AG04450 (cell line): ENCODE measurements at regions not wholly inside any gene's neighbourhood (a gene's known extent, or its start where the extent isn't known, plus 50 kb on each side); places are given as distances from the start of the nearest gene placed in this dataset.

Source experiments
- CTCF ChIA-PET: fragments of 300-600, 350-600 bp; formaldehyde crosslinking; extraction: SDS; loops from one replicate; lab custom pipeline; 2022; ENCODE audit warnings: antibody characterized with exemption, inconsistent platforms; lab: Charles Lee
- POLR2A ChIA-PET: fragments of 350-600 bp; formaldehyde crosslinking; extraction: SDS; loops from one replicate; lab custom pipeline; 2021; ENCODE audit warnings: antibody characterized with exemption, inconsistent platforms; lab: Yijun Ruan, JAX
- DNase-seq: peaks from one replicate; pipeline ENCODE4 v3.0.0-alpha.2; 2011; ENCODE audit warnings: low read depth, low spot score
- H3K27ac ChIP-seq: one replicate; pipeline ENCODE4 v1.5.1; 2012; ENCODE audit warnings: low read depth, low read length, control low read depth
- H3K27me3 ChIP-seq: one replicate; pipeline ENCODE4 v1.6.0; 2012; ENCODE audit warnings: low read length; ENCODE audit not compliant: control insufficient read depth, insufficient read depth
- H3K4me3 ChIP-seq: 2 replicates; pipeline ENCODE4 v1.5.1; 2011; ENCODE audit warnings: mild to moderate bottlenecking, low read depth, low read length, control low read depth
- H3K9me3 ChIP-seq: 2 replicates; pipeline ENCODE4 v1.5.1; 2012; ENCODE audit warnings: low read length; ENCODE audit not compliant: control insufficient read depth, insufficient read depth
- TF ChIP-seq, protein P1 (sequence below): IDR thresholded peaks from 2 replicates; pipeline ENCODE4 v1.5.1; 2011; ENCODE audit warnings: low read depth, low read length, control low read depth, inconsistent platforms

DNA sequence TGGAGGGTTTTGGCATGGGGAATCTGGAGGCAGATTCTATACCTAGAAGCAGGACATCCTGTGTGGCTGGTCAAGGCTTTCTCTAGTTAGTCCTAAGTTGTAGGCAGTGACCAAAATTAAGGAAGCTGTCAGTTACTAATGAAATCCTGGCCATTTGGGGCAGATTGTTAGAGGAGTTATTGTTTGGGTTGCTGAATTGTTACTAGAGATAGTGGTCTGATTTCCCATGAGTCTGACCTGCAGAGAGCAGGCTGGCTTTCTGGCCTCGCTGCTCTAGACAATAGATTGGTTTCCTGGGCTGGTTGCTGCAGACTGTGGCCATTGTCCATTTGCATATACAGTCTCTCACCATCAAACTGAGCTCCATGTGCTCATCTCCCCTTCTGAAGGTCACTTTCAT lies 205.0 kb upstream of the SASH1 start:
- TF ChIP-seq, protein P1, sequence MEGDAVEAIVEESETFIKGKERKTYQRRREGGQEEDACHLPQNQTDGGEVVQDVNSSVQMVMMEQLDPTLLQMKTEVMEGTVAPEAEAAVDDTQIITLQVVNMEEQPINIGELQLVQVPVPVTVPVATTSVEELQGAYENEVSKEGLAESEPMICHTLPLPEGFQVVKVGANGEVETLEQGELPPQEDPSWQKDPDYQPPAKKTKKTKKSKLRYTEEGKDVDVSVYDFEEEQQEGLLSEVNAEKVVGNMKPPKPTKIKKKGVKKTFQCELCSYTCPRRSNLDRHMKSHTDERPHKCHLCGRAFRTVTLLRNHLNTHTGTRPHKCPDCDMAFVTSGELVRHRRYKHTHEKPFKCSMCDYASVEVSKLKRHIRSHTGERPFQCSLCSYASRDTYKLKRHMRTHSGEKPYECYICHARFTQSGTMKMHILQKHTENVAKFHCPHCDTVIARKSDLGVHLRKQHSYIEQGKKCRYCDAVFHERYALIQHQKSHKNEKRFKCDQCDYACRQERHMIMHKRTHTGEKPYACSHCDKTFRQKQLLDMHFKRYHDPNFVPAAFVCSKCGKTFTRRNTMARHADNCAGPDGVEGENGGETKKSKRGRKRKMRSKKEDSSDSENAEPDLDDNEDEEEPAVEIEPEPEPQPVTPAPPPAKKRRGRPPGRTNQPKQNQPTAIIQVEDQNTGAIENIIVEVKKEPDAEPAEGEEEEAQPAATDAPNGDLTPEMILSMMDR = no peak
- H3K9me3 ChIP-seq = no peaks in the 10 kb centered on the region; the same call in 1 of the 2 replicates
- DNase-seq = no peak
- ChIA-PET POLR2A (no interaction called here), CTCF (interaction anchor here (1.4 kb wide), 1 partner anchor 631 kb away, joined by 5 read pairs; no protein-coding TSS in a partner anchor)
- no peak overlapping the region for H3K27ac ChIP-seq
- no peak overlapping the region for H3K4me3 ChIP-seq
- H3K27me3 ChIP-seq = peaks cover 11% of the 10 kb centered on the region

DNA sequence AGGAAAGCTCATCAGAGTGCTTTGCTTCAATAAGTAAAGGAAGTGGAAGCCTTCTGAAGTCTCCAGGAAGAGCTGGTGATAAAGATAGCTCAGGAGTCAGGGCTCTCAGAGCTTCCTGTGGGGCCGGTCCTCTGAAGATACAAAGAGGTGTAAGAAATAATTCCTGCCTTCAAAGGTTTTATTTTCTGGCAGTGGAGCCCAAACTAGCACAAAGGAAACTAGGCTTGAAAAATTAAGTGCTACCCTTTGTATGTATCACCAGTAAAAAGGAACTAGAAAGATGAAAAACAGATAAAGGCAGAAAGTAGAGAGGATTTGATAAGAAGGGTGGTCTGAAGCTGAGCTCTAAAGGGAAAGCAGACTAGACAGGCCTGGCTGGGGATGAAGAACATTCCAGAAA lies 204.1 kb upstream of the SASH1 start:
- Histone ChIP-seq H3K27ac (no peak overlapping the region), H3K9me3 (no peaks in the 10 kb centered on the region), H3K27me3 (peaks cover 11% of the 10 kb centered on the region), H3K4me3 (no peak overlapping the region)
- TF ChIP-seq, protein P1 = no peak
- CTCF ChIA-PET = interaction anchor here (1.4 kb wide), 1 partner anchor 632 kb away, joined by 5 read pairs; no protein-coding TSS in a partner anchor
- DNase-seq = no peak
- POLR2A ChIA-PET = no interaction called here

DNA sequence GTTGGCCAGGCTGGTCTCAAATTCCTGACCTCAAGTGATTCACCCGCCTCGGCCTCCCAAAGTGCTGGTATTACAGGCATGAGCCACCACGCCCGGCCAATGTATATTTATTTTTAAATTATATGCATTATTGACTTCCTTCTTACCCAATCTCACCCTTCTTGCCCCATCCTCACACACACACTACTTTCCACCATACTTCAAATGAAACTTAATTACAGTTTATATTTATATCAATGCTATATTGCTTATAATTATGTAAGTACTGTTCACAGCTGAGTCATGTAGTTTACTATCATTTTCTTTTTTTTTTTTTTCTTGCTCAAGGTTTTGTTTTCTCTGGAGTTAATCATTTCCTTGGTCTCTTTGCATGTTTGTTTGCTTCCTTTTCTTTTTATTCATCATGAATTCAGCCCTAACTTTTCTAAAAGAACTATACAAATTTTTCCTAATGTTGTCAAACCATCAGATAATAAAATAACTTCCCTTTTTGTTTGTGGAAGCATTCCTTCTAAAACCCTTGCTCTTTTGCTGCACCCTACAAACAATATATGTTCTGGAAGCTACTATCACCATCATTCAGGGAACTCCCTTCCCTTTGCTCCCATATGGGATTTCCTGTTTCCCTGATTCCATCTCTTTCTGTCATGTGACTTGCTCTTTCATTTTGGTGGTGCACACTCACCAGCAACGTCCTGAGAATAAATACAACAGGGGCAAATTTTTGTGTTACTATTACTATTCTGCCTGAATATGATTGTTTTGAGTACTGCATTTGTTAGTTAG lies 201.7 kb upstream of the SASH1 start:
- Histone ChIP-seq H3K27ac (no peak overlapping the region), H3K27me3 (peaks cover 8% of the 10 kb centered on the region), H3K4me3 (no peak overlapping the region), H3K9me3 (no peaks in the 10 kb centered on the region)
- no peak for DNase-seq
- TF ChIP-seq, protein P1 = no peak
- ChIA-PET CTCF (interaction anchor here (0.7 kb wide), 1 partner anchor 39 kb away, joined by 3 read pairs; no protein-coding TSS in a partner anchor), POLR2A (no interaction called here)

DNA sequence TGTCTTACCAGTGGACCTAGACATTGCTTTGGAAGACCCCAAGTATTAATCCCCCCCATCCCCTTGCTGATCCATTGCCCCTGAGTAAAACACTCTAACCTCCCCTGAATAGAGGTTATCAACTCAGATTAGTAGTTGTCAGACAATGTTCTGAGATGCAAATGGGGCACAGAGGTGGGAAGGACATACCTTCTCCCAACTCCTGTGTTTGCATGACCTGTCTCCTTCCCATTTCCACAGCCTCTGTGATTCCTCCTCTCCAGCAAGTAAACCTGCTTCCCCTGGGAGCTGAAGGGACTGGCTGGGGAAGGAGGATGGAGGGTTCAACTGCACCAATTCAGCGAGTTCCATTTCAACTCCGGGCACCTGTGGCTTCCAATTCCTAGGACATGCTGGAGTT lies 199.8 kb upstream of the SASH1 start:
- no peak overlapping the region for H3K27ac ChIP-seq
- no peaks in the 10 kb centered on the region for H3K9me3 ChIP-seq
- no peak overlapping the region for H3K4me3 ChIP-seq
- CTCF ChIA-PET = interaction anchor here (0.8 to 2.9 kb wide), 3 partner anchors 13 to 636 kb away, joined by 3 to 19 read pairs (median 4); no protein-coding TSS in a partner anchor
- POLR2A ChIA-PET = no interaction called here
- H3K27me3 ChIP-seq = no peaks in the 10 kb centered on the region
- no peak for DNase-seq
- TF ChIP-seq, protein P1 = no peak

DNA sequence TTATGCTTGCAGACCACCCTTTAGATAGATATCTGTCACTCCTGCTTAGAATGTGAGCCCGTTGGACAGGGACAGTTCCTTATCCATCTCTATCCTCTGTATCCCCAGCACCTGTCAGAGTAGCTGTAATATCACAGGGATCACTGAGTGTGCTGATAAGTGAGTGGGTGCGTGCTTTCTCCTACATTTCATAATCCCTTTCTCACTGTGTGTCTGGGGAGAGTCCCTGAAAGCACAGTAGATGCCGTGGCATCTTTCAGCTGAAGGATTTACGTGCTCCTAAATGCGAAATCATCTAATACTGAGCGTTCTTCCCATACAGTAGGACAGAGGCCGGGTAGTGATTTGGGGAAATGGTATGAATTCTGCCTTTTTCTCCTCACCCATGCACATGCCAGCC lies 198.9 kb upstream of the SASH1 start:
- TF ChIP-seq, protein P1 = no peak

More for the DNA sequence above, 198.9 kb upstream of the SASH1 start:
- Histone ChIP-seq H3K9me3 (no peaks in the 10 kb centered on the region), H3K27me3 (no peaks in the 10 kb centered on the region), H3K4me3 (no peak overlapping the region), H3K27ac (no peak overlapping the region)
- ChIA-PET CTCF (interaction anchor here (0.7 to 2.9 kb wide), 5 partner anchors 9 to 641 kb away, joined by 3 to 19 read pairs (median 4); no protein-coding TSS in a partner anchor), POLR2A (no interaction called here)
- no peak for DNase-seq
